ENCODE measurements at regions not wholly inside any gene's neighbourhood (a gene's known extent, or its start where the extent isn't known, plus 50 kb on each side); places are given as distances from the start of the nearest gene placed in this dataset.
"Not testable (repeated sequence)": the region's sequence is repeated elsewhere in the genome, so short reads cannot be mapped to it uniquely, and the experiment has no call there.

DNA sequence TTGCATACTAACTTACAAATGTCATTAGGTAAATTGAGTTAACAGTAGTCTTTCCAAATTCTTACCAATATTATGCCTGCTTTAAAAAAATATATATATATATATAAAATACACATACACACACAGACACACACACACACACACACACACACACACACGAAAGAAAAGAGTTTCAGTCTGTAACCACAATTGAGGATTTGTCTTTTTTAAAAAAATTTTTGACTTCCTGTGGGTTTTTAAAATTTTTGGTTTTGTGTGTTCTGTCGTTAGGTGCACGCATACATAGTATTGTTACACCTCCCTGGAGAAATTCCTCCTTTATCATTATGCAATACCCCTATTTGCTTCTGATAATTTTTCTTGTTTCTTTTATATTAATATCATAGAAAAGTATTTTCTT lies 129.3 kb upstream of the LRRC61 start:
- not testable (repeated sequence) for DNase-seq (ENCODE audit: low spot score)

Data from CD4-positive, alpha-beta T cell treated with Interleukin-6 at 100 ng/mL for 8 hours (primary cell).